Tibial nerve (tissue), 4 donors: ENCODE measurements at regions not wholly inside any gene's neighbourhood (a gene's known extent, or its start where the extent isn't known, plus 50 kb on each side); places are given as distances from the start of the nearest gene placed in this dataset.

Experiments
- DNase-seq, 2 donors: peaks; one replicate each; pipeline ENCODE4 v3.0.0-alpha.2; 2019; ENCODE audit warnings: low spot score in 2 of 2
- H3K27ac ChIP-seq, 4 donors: fragments of 200-600 bp; sonication (generic) in 3 of 4; one replicate each; pipeline ENCODE4 v1.5.1; 2017 to 2019; ENCODE audit warnings: mild to moderate bottlenecking in 1 of 4
- H3K27me3 ChIP-seq, 2 donors: fragments of 200-600 bp; sonication (generic) in 1 of 2; one replicate each; pipeline versions ENCODE4 v1.5.1 to v1.6.0; 2017 to 2019
- H3K36me3 ChIP-seq, 3 donors: fragments of 200-600 bp; sonication (generic); one replicate each; pipeline ENCODE4 v1.5.1; 2018 to 2019
- H3K4me1 ChIP-seq, 4 donors: fragments of 200-600 bp; sonication (generic) in 3 of 4; one replicate each; pipeline ENCODE4 v1.5.1; 2017 to 2019
- H3K4me3 ChIP-seq, 4 donors: fragments of 200-600 bp; sonication (generic) in 3 of 4; one replicate each; pipeline ENCODE4 v1.5.1; 2017 to 2019; ENCODE audit warnings: mild to moderate bottlenecking in 1 of 4, moderate library complexity in 1 of 4
- H3K9me3 ChIP-seq, 4 donors: fragments of 200-600 bp; sonication (generic) in 3 of 4; one replicate each; pipeline ENCODE4 v1.5.1; 2017 to 2019
- CTCF ChIP-seq, 5 experiments: fragments of 200-600 bp in 3 of 5; fragments of 450-650 bp in 2 of 5; sonication (generic) in 3 of 5; IDR thresholded peaks; one replicate each; pipeline ENCODE4 v1.5.1; 2016 to 2019; ENCODE audit warnings: antibody characterized with exemption in 5 of 5, mild to moderate bottlenecking in 3 of 5, moderate library complexity in 2 of 5
- EP300 ChIP-seq, 2 donors: sonication (generic); formaldehyde crosslinking; IDR thresholded peaks; one replicate each; pipeline ENCODE4 v1.6.1; 2017; ENCODE audit warnings: antibody characterized with exemption in 2 of 2, mild to moderate bottlenecking in 1 of 2
- POLR2A ChIP-seq, 2 donors: fragments of 450-650 bp; IDR thresholded peaks; one replicate each; pipeline ENCODE4 v1.6.1; 2017; ENCODE audit warnings: antibody characterized with exemption in 2 of 2, mild to moderate bottlenecking in 2 of 2, moderate library complexity in 2 of 2
- WGBS, 2 donors: methylation state at CpG; one replicate each; pipeline ENCODE4 v1.1.5; 2018; 5-methylcytosine and 5-hydroxymethylcytosine counted together

GRCh38 chr4:185088899-185089298, 54.2 kb upstream of the SLC25A4 start:
- Histone ChIP-seq H3K27ac (no peak overlapping the region), H3K4me1 (no peaks in the 10 kb centered on the region), H3K9me3 (no peaks in the 10 kb centered on the region), H3K4me3 (no peak overlapping the region), H3K27me3 (peaks cover 0 to 8% of the 10 kb centered on the region in 2 donors), H3K36me3 (no peaks in the 10 kb centered on the region)
- no peak for DNase-seq
- no peak for TF ChIP-seq CTCF (IDR thresholded peaks at IDR 0.05)
- TF ChIP-seq EP300 (IDR thresholded peaks at IDR 0.05) = no peak
- TF ChIP-seq POLR2A (IDR thresholded peaks at IDR 0.05) = no peak
- 44 to 45% methylated on average over 6 of the region's 6 CpGs for WGBS, 2 donors

- no peaks in the 10 kb centered on the region for H3K36me3 ChIP-seq
- TF ChIP-seq POLR2A (IDR thresholded peaks at IDR 0.05) (no peak), EP300 (IDR thresholded peaks at IDR 0.05) (no peak), CTCF (IDR thresholded peaks at IDR 0.05) (no peak)
- 67 to 79% methylated on average over 1 of the region's 1 CpG for WGBS, 2 donors
Measured at GRCh38 chr4:185090592-185090991, 52.5 kb upstream of the SLC25A4 start.

GRCh38 chr4:185092535-185093197, 50.4 kb upstream of the SLC25A4 start:
- no peak overlapping the region for H3K27ac ChIP-seq
- H3K9me3 ChIP-seq = no peaks in the 10 kb centered on the region
- no peak for DNase-seq
- no peaks in the 10 kb centered on the region for H3K4me1 ChIP-seq
- 90 to 91% methylated on average over 6 of the region's 6 CpGs for WGBS, 2 donors
- H3K36me3 ChIP-seq = no peaks in the 10 kb centered on the region
- no peak overlapping the region for H3K4me3 ChIP-seq
- TF ChIP-seq EP300 (IDR thresholded peaks at IDR 0.05) (no peak), POLR2A (IDR thresholded peaks at IDR 0.05) (no peak), CTCF (IDR thresholded peaks at IDR 0.05) (no peak)
- peaks cover 0 to 5% of the 10 kb centered on the region in 2 donors for H3K27me3 ChIP-seq

More at GRCh38 chr4:185090592-185090991, 52.5 kb upstream of the SLC25A4 start:
- Histone ChIP-seq H3K4me3 (no peak overlapping the region), H3K27me3 (peaks cover 0 to 8% of the 10 kb centered on the region in 2 donors), H3K9me3 (no peaks in the 10 kb centered on the region), H3K4me1 (no peaks in the 10 kb centered on the region), H3K27ac (no peak overlapping the region)
- DNase-seq = no peak
